GM12874 (cell line): ENCODE measurements at regions not wholly inside any gene's neighbourhood (a gene's known extent, or its start where the extent isn't known, plus 50 kb on each side); places are given as distances from the start of the nearest gene placed in this dataset.

ENCODE experiments used
- TF ChIP-seq, protein P1 (sequence below): IDR thresholded peaks from 2 replicates; pipeline ENCODE4 v1.5.1; 2011; ENCODE audit warnings: low read depth, mild to moderate bottlenecking, control low read depth, low read length, moderate library complexity; ENCODE audit not compliant: insufficient read depth

DNA sequence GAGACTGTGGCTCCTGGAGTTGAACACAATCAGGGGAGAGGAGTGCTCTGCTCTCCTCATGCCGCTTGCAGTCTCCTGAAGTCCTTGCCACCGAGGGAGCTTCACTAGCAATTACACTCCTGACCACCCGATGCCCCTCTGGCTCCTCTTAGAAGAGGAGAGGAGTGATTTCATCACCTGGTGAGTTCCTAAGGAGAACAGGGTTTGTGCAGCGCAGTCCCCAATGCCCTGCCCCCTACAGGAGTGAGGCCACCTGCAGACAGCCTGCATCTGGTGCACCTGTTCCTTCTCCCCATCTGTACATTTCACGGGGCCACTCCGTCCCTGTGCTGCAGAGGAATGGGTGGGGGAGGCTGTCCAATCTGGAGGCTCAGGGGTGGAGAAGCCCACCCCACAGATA lies 267.2 kb downstream of the HRH4 start:
- TF ChIP-seq, protein P1, sequence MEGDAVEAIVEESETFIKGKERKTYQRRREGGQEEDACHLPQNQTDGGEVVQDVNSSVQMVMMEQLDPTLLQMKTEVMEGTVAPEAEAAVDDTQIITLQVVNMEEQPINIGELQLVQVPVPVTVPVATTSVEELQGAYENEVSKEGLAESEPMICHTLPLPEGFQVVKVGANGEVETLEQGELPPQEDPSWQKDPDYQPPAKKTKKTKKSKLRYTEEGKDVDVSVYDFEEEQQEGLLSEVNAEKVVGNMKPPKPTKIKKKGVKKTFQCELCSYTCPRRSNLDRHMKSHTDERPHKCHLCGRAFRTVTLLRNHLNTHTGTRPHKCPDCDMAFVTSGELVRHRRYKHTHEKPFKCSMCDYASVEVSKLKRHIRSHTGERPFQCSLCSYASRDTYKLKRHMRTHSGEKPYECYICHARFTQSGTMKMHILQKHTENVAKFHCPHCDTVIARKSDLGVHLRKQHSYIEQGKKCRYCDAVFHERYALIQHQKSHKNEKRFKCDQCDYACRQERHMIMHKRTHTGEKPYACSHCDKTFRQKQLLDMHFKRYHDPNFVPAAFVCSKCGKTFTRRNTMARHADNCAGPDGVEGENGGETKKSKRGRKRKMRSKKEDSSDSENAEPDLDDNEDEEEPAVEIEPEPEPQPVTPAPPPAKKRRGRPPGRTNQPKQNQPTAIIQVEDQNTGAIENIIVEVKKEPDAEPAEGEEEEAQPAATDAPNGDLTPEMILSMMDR: no peak

DNA sequence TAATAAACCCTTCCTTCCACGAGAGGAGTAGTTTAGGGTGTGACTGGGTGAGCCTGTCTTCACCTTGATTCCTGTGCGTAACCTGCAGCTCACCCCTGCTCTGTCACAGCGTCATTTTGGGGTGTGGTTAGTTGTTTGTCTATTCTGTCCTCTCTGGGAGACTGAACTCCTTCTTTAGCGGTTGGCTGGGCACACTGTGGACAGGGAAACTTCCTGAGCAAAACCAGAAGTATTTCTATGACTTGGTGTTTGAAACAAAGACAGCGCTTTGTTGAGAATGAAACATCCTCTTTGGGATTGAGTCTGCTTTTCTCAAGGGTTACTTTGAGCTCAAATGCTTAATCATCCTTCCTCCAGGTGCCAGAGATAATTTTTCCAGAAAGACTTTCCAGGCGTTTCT lies 270.7 kb downstream of the HRH4 start:
- TF ChIP-seq, protein P1: no peak

DNA sequence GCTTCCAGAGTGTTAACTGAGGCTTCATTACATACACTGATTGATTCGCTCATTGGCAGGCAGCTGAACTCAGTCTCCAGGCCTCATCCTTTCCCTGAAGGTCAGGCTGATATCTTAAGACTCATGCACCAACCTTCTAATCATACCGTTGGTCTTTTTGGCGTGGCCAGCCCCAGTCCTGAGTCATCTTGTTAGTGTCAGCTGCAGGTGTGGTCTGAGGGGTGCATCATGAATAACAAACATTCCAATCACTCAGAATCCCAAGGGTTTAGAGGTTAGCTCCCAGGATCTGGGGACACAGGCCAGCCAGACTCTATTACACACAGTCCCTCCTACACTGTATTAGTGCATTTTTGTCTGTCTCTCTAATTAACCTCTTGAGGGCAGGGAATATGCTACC lies 271.5 kb downstream of the HRH4 start:
- TF ChIP-seq, protein P1: no peak

DNA sequence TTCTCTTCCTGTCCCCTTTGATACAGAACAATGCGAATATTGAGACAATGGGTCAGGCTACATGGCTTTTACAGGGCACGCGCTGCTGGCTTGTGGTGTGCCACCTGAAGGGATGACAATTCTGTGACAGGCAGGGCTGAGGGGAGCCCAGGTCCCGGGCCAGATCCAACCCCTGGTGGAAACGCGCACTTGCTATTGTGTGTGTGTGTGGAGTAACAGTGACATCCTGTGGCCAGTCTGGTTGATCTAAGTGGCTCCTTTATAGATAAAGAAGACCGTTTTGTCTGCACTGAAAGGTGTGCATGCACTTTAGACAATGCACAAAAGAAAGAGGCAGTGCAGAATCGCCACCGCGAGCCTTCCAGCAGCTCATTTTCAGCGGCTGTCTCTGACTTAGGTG lies 273.6 kb downstream of the HRH4 start:
- TF ChIP-seq, protein P1: no peak

DNA sequence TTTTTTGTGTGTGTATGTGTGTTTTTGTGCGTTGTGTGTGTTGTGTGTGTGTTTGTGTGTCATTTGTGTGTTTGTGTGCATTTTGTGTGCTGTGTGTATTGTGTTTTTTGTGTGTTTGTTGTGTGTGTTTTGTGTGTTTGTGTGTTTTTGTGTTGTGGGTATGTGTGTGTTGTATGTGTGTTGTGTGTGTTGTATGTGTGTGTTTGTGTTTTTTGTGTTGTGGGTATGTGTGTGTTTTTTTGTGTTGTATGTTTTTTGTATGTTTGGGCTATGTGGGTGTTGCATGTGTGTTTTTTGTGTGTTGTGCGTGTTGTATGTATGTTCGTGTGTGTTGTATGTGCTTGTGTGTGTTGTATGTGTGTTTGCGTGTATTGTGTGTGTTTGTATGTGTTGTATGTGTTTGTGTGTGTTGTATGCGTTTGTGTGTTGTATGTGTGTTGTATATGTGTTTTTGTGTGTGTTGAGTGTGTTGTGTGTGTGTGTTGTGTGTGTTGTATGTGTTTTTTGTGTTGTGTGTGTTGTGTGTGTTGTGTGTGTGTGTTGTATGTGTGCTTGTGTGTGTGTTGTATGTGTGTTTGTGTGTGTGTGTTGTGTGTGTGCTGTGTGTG lies 275.3 kb downstream of the HRH4 start:
- TF ChIP-seq, protein P1: no peak

DNA sequence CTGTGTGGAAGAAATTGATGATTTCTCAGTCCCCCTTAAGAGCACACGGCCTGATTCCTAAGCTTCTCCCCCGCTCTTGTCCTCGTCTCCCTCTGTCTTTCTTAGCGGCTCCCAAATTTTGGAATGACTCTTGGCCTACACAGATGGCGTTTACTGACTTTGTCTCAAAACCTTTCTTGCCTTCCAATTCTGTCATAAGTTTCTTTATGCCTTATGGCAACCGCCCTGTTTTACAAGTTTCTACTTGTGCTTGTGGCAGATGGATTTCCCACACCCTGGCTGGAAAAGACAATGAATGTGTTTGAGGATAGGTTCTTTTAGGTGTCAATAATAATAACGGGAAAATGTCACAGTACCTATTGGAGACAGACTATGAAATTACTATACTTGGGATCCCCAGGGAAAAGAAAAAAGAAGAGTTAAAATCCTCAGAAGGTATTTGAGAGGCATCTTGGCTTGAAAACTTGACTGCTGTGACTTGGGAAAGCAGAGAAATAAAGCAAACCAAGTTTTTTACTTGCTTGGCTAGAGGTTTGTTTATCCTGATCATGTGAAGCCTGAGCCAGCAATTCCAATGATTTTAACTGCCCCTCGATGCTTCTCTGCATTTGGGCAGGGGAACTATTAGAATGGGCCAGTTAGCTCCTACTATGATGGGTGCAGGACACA lies 276.4 kb downstream of the HRH4 start:
- TF ChIP-seq, protein P1: no peak

DNA sequence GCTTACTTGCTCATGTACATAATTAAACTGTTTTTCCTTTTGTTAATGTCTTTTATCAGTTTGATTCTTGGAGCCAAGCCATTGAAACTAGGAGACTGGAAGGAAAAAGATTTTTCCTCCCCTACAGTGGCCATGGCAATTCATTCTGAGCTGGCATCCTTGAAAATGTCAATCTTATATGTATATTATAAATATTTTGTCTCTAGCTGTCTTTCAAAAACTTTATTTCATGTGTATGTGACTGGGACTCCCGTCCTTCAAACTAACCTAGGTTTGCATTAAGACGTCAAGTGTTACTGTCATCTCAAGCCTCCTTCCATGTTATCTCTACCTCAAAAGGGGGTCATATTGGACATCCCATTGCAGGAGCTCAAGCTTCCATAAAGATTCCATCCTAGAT lies 280.4 kb downstream of the HRH4 start:
- TF ChIP-seq, protein P1: no peak

DNA sequence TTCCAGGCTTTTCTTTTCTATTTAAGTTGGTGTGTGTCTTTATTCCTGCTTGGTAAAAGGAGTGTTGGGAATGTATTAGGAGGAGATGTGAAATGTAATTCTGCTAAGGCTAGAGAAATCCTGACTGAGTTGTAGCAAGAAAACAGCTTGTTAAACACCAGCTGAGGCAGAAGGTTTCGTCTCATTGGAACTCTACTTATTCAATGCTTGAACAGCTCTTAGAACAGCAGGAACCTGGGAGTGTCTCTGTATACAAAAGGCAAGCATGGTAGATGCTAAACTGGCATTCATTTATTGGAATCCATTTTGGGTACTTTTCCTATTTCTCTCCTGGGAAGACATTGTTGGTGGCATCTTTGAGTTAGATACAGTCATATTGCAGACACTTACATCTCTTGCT lies 280.9 kb downstream of the HRH4 start:
- TF ChIP-seq, protein P1: no peak
